Stimulated activated CD8-positive, alpha-beta memory T cell treated with anti-CD3 and anti-CD28 coated beads, Interleukin-15, amount 100 ng/mL, for 4 hours (primary cell): ENCODE measurements at regions not wholly inside any gene's neighbourhood (a gene's known extent, or its start where the extent isn't known, plus 50 kb on each side); places are given as distances from the start of the nearest gene placed in this dataset.
A peak's percentile ranks its signal among the peaks of the same experiment; 100 is the strongest.

Source experiments
- DNase-seq, 2 donors: peaks; one replicate each; pipeline ENCODE4 v3.0.0-alpha.2; 2020; ENCODE audit warnings: low read depth in 2 of 2

- no peak for DNase-seq
These were observed 214.2 kb downstream of the RBFOX3 start for GRCh38 chr17:79396696-79397095.

- DNase-seq: no peak
These were observed 215.3 kb downstream of the RBFOX3 start for GRCh38 chr17:79395545-79395944.

- DNase-seq: no peak
These were observed 215.8 kb downstream of the RBFOX3 start for GRCh38 chr17:79395066-79395465.

GRCh38 chr17:79393358-79394052 is 217.3 kb downstream of the RBFOX3 start:
- DNase-seq: peak in 1 of 2 donors; percentile 15

- no peak for DNase-seq
These were observed 218.3 kb downstream of the RBFOX3 start for GRCh38 chr17:79392598-79392997.

- peak in 1 of 2 donors; percentile 14 for DNase-seq
These were observed 219.2 kb downstream of the RBFOX3 start for GRCh38 chr17:79391376-79392233.

- DNase-seq: no peak
These were observed 221.0 kb downstream of the RBFOX3 start for GRCh38 chr17:79389896-79390295.

- DNase-seq: no peak
These were observed 222.1 kb downstream of the RBFOX3 start for GRCh38 chr17:79388556-79389295.

- no peak for DNase-seq
These were observed 223.1 kb downstream of the RBFOX3 start for GRCh38 chr17:79387783-79388182.

- no peak for DNase-seq
These were observed 224.8 kb downstream of the RBFOX3 start for GRCh38 chr17:79385962-79386563.

GRCh38 chr17:79382313-79382712 is 228.5 kb downstream of the RBFOX3 start:
- no peak for DNase-seq

GRCh38 chr17:79379700-79380445 is 231.0 kb downstream of the RBFOX3 start:
- no peak for DNase-seq

GRCh38 chr17:79377230-79377786 is 233.5 kb downstream of the RBFOX3 start:
- DNase-seq: no peak

GRCh38 chr17:79374807-79375206 is 236.0 kb downstream of the RBFOX3 start:
- DNase-seq: no peak

- no peak for DNase-seq
These were observed 236.7 kb downstream of the RBFOX3 start for GRCh38 chr17:79374087-79374689.

- DNase-seq: no peak
These were observed 238.2 kb downstream of the RBFOX3 start for GRCh38 chr17:79372470-79373238.

- DNase-seq: no peak
These were observed 238.9 kb downstream of the RBFOX3 start for GRCh38 chr17:79371984-79372383.

GRCh38 chr17:79370594-79370993 is 240.3 kb downstream of the RBFOX3 start:
- DNase-seq: no peak

GRCh38 chr17:79370126-79370525 is 240.7 kb downstream of the RBFOX3 start:
- DNase-seq: no peak

GRCh38 chr17:79369532-79369931 is 241.3 kb downstream of the RBFOX3 start:
- no peak for DNase-seq
